Stimulated activated CD8-positive, alpha-beta memory T cell treated with anti-CD3 and anti-CD28 coated beads, Interleukin-7, amount 100 ng/mL, for 48 hours (primary cell): ENCODE measurements at regions not wholly inside any gene's neighbourhood (a gene's known extent, or its start where the extent isn't known, plus 50 kb on each side); places are given as distances from the start of the nearest gene placed in this dataset.

Source experiments
- DNase-seq, 2 donors: peaks; one replicate each; pipeline ENCODE4 v3.0.0-alpha.2; 2020; ENCODE audit warnings: low read depth in 1 of 2; ENCODE audit errors: extremely low read depth in 1 of 2

GRCh38 chr2:198712485-198712884 is 745.3 kb downstream of the SATB2 start:
- no peak for DNase-seq

- DNase-seq = no peak
Measured at GRCh38 chr2:198711484-198711883, 746.3 kb downstream of the SATB2 start.

DNA sequence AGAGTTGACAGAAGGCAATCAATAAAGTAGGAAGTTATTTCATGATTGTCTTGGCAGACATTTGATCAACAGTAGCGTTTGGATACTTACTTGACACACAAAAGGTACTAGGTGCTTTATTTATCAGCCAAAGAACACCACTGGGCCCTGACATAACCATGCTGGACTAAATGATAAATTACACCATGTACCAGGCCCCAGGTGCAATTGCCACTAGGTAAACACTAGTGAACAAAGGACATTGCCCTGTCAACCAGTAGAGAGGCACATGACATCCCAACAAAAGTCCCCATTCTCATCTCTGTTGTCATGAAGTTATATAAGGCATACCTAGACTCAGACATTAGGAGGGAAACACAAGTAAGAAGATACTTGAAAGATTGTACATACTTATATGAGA is 747.2 kb downstream of the SATB2 start:
- DNase-seq = no peak

DNA sequence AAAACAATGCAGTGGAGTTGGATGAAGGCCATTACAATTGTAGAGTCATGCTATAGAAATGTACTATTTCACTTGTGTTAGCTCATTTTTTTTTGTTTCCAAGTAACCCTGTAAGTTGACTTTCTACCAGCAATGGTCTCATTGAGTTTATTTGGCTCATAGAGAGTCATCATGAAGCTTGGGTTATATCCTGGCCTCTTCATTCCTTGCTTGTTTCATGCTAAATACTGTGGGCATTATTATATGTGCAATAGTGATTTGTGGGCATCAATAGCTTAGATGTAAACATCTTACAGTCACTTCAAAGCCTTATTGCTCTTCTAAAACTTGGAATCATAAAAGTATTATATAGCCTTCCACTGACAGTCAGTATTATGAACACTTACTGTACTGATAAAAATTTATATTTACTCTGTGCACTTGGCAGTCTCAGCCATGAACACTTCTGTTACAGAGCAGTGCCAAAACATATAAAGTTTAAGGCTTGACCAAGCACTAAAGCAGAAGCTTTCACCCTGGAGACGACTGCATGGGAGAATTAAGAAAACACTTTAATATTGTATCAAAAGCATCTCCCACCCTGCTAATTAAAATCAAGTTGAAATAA is 751.2 kb downstream of the SATB2 start:
- DNase-seq = no peak

DNA sequence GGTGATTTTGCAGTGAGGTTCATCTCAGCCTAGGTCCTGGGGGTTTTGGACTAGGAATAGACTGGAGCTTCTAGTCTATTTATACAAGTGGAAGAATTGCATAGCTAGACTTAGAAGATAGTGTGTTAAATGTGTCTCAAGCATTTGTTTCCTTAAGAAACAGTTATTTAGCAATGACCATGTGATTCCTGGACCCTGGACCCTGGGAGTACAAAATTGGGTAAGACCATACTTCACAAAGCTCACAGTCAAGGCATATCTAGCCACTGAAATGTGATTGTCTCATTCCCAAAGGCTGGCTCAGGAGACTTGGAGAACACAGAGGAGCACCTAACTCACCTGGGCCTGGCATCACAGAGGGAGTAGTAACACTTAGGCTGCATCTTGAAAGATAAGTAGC is 754.5 kb downstream of the SATB2 start:
- DNase-seq = no peak

DNA sequence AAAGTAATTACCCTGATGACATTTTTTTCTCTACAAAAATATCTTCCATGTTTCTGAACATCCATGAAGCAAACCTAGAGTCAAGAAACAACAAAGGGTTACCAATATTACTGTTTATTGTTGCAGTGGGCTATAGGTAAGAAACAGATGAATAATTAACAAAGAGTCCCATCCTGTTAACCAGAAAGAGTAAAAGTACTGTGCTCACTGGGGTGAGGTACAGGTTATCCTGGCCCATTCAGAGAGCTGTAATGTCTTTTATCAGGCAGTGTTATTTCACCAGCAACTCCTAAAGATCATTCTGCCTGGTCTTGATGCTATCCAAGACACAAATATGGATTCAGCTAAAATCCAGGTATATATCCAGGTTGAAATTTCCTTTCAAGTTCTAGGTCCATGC is 754.9 kb downstream of the SATB2 start:
- no peak for DNase-seq

- DNase-seq = no peak
Measured at GRCh38 chr2:198701481-198701880, 756.3 kb downstream of the SATB2 start.

DNA sequence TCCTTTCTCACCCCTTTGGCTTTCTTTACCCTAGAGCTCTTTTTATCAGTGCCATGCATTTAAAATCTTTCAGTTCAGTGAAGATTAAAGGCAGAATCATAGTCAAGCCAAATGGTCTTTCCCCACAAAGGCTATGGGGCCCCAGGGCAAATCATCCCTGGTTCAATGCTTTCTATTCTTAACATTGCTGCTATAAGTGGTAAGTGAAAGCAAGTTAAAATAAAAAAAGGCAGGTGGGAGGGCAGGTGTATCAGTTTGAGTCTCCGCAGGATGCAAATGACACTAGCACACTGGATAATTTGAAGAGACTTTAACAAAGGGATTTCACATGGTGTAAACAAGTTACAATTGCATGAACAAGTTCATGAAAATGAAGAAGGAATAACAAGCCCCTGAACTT is 757.4 kb downstream of the SATB2 start:
- no peak for DNase-seq

GRCh38 chr2:198698230-198698629 is 759.5 kb downstream of the SATB2 start:
- no peak for DNase-seq

- no peak for DNase-seq
Measured at GRCh38 chr2:198697794-198698193, 759.9 kb downstream of the SATB2 start.

DNA sequence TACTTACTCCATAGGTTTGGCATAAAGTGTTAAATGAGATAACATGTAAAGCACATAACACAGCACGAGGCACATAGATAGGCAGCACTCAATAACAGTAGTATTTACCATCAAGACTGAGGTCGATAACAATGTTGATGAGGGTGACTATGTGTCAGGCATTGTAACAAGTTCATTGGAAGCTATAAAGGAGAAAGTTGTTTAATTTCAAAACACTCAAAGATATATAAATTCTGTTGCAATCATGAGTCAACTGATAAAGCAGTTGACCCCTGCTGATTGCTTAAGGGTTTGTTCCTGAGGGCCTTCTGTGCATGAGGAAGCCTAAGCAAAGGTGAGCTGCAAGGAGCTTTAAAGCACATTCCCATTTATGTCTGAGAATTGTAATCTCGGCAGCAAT is 760.5 kb downstream of the SATB2 start:
- no peak for DNase-seq

DNA sequence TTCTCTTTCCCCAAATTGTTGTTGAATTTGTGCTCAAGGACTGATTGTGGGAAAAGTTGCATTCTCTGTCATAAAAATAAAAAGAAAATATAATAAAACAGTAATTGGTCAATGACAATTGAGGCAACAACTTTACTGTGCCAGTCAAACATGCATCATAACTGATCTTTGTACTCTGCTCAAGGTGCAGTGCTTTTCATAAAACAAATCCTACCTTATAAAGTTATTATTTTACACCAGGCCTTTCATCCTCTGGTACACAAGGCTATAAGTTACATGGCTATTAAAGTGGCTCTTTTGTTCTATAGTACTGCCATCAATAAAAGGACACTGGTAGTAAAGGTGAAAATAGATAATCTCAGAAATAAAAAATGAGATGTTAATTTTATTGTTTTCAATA is 761.9 kb downstream of the SATB2 start:
- DNase-seq = no peak

- DNase-seq = no peak
Measured at GRCh38 chr2:198692907-198693510, 764.7 kb downstream of the SATB2 start.

GRCh38 chr2:198691236-198691635 is 766.5 kb downstream of the SATB2 start:
- no peak for DNase-seq

DNA sequence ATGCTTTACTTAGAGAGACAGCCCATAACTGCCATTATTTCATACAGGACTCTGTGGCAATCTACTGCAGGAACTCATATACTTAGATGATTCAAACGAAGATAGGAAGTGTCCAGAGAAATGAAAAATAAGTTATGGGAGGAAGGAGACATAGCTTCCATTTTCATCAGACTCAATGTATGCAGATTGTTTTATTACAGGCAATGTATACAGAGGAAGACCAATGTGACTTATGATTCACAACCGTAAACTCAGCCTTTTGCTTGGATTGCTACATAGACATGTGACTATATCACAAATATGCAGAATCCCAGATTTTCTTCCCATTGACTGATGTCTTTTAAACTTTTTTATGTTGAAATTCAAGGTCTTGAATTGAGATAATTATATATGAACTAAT is 793.4 kb downstream of the SATB2 start:
- DNase-seq = no peak

DNA sequence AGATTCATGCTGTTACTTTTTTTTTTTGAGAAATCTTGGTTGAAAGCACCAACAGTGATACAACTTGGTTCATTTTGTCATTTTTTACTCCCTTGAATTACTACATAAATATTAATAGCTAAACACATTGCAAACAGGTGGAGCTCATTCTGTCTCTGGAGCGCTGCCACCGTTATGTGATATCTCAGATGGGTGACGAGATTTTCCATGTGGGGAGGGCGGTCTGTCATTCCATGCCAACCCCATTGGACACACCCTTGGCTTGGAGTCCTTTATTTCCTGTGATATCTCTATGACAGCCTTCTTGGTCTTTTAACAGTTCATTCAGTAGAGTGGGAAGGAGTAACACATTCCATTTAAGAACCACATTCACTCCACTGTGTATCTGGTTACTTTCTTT is 794.8 kb downstream of the SATB2 start:
- no peak for DNase-seq

GRCh38 chr2:198660501-198660900 is 797.2 kb downstream of the SATB2 start:
- no peak for DNase-seq

GRCh38 chr2:198659096-198659870 is 798.5 kb downstream of the SATB2 start:
- DNase-seq = no peak

DNA sequence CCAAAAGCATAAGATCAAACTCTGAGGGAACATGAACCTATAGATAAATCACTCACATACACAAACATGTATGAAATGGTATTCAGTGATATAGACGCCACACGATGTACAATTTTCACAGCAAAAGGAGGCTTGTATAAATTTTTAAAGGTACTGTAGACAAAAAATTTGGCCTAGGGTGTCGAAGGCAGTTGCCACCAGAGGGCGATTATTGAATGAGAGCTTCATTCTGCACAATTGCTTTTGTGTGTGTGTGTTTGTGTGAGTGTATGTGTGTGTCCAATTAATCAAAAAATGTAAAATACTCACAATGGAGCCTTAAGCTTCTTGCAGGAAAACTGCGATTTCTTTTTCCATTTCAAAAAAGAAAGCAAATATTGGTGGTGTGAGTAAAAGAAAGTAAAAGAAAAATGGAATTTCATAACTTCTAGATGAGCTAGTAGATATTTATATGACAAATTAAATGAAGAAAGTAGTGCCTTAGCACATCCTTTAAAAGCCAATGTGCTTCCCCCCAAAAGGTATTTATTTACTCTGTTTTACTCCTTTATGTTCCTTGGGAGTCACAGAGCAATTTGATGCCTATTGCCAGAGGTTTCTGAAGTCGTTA is 800.1 kb downstream of the SATB2 start:
- no peak for DNase-seq

GRCh38 chr2:198656869-198657268 is 800.9 kb downstream of the SATB2 start:
- no peak for DNase-seq

DNA sequence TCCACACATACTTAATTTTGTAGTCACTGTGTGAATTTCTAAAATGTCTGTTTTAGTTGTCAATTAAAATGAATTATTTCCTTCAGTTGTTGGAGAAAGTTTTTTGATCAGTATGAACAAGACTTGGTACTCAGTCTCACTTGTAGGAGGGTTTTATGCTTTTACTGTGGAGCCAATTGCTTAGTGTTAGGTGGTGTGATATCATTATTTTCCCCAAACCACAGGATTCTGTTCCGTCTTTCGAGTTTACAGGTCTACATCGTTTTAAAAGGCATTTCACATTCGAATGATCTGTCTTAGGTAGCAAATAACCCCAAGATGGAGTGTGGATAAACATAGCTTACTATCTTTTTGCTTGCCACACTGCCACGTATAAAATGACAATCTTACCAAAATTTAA is 803.1 kb downstream of the SATB2 start:
- no peak for DNase-seq

DNA sequence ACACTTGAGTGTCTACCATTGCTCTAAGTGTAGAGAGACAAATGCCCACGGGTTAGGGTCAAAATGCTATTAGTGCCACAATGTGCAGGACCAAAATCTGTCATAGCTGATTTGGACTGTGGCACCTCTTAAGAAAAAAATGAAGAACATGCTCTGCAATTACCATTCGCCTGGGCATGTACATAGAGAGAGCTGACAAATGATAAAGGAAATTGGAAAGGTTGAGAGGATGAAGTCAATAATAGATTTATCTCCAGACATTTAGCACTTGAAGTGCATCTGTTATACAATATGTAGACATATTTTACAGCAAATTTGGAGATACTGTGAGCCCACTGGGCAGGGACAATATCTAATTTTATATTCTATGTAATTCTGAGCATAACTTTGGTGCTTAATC is 804.4 kb downstream of the SATB2 start:
- no peak for DNase-seq
